Activated CD8-positive, alpha-beta T cell treated with anti-CD3 and anti-CD28 coated beads for 36 hours (primary cell): ENCODE measurements at regions not wholly inside any gene's neighbourhood (a gene's known extent, or its start where the extent isn't known, plus 50 kb on each side); places are given as distances from the start of the nearest gene placed in this dataset.

Experiments used
- ATAC-seq: fragments of 200-7000 bp; cut with Tn5 transposase; one replicate; pipeline ENCODE4 v1.10.0; 2021; ENCODE audit warnings: mild to moderate bottlenecking, moderate library complexity
- CTCF ChIA-PET: fragments of 350-600 bp; sonication (Branson Sonifier 250); formaldehyde crosslinking; loops from one replicate; lab custom pipeline; 2021; ENCODE audit warnings: antibody characterized with exemption; lab: Charles Lee
- POLR2A ChIA-PET: fragments of 350-600 bp; sonication (Branson Sonifier 250); formaldehyde crosslinking; loops from one replicate; lab custom pipeline; 2021; ENCODE audit warnings: antibody characterized with exemption; lab: Charles Lee
- DNase-seq: peaks from one replicate; pipeline ENCODE4 v3.0.0-alpha.2; 2020
- H3K27ac Mint-ChIP-seq: one replicate; pipeline ENCODE4 v1.8.0; 2021; ENCODE audit warnings: mild to moderate bottlenecking, mixed read lengths
- H3K27me3 Mint-ChIP-seq: one replicate; pipeline ENCODE4 v1.8.0; 2021; ENCODE audit warnings: mixed read lengths
- H3K36me3 Mint-ChIP-seq: one replicate; pipeline ENCODE4 v1.8.0; 2021; ENCODE audit warnings: low read depth, mixed read lengths
- H3K4me1 Mint-ChIP-seq: one replicate; pipeline ENCODE4 v1.8.0; 2021; ENCODE audit warnings: low read depth, mixed read lengths
- H3K4me3 Mint-ChIP-seq: one replicate; pipeline ENCODE4 v1.8.0; 2021; ENCODE audit warnings: mild to moderate bottlenecking, moderate library complexity, mixed read lengths
- H3K9me3 Mint-ChIP-seq: one replicate; pipeline ENCODE4 v1.8.0; 2021; ENCODE audit warnings: mixed read lengths
- CTCF ChIP-seq: fragments of 200-600 bp; IDR thresholded peaks from one replicate; pipeline ENCODE4 v1.8.0; 2022; ENCODE audit warnings: antibody characterized with exemption, mild to moderate bottlenecking
- intact Hi-C: fragments of 100-400 bp; cut with micrococcal nuclease; formaldehyde crosslinking; loops from one replicate; pipeline ENCODE4 v1.10.0; 2022

DNA sequence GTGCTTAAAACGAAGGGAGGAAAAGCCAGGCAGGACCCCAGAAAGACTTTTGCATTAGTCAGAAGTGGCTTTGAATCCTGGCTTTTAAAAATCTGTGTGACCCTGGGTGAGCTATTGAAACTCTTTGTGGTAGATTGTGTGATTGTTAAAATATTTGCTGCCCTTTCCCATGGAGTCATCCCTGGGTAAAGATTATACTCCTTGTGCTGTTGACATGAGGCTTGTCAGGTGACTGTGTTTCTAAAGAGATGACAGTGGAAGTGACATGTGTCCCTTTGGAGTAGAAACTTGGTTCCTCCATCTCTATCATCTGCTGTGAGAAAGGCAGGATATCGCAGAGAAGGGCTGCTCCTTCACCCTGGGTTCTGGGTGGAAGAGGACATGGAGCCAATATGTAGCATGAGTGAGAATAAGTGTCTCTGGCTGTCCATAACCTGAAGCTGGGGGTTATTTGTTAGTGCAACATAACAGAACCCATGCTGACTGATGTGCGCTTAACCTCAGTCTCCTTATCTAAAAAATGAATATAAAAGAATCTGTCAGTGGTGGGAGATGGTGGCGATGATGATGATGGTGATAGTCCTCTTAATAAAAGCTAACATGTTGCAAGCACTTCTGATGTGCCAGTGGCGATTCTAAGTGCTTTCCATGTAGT is 187.6 kb downstream of the RHOU start:
- Mint-ChIP-seq H3K36me3 (no peaks in the 10 kb centered on the region), H3K4me3 (no peak overlapping the region), H3K4me1 (peaks cover 5% of the 10 kb centered on the region), H3K27ac (no peak overlapping the region), H3K9me3 (peaks cover 2% of the 10 kb centered on the region), H3K27me3 (no peaks in the 10 kb centered on the region)
- POLR2A ChIA-PET, result no interaction called here
- CTCF ChIA-PET, result no interaction called here
- TF ChIP-seq CTCF, result no peak
- intact Hi-C loops, result no loop called here
- DNase-seq (no peak), ATAC-seq (no peak)

- peaks cover 2% of the 10 kb centered on the region for H3K9me3 Mint-ChIP-seq
- no peaks in the 10 kb centered on the region for H3K36me3 Mint-ChIP-seq
- POLR2A ChIA-PET, result no interaction called here
- ATAC-seq (no peak), DNase-seq (no peak)
- no peak overlapping the region for H3K4me3 Mint-ChIP-seq
- CTCF ChIA-PET, result no interaction called here
- H3K27ac Mint-ChIP-seq, result no peak overlapping the region
- TF ChIP-seq CTCF, result no peak
- H3K27me3 Mint-ChIP-seq, result no peaks in the 10 kb centered on the region
- intact Hi-C loops, result no loop called here
- H3K4me1 Mint-ChIP-seq, result peaks cover 10% of the 10 kb centered on the region
These were observed 188.9 kb downstream of the RHOU start for GRCh38 chr1:228923973-228924686.

GRCh38 chr1:228925691-228926090 is 190.4 kb downstream of the RHOU start:
- ChIA-PET CTCF (no interaction called here), POLR2A (no interaction called here)
- intact Hi-C loops, result no loop called here
- H3K4me3 Mint-ChIP-seq, result no peak overlapping the region
- ATAC-seq (no peak), DNase-seq (no peak)
- peaks cover 6% of the 10 kb centered on the region for H3K9me3 Mint-ChIP-seq
- no peak for TF ChIP-seq CTCF
- no peaks in the 10 kb centered on the region for H3K27me3 Mint-ChIP-seq
- H3K36me3 Mint-ChIP-seq, result no peaks in the 10 kb centered on the region
- H3K4me1 Mint-ChIP-seq, result peaks cover 10% of the 10 kb centered on the region
- H3K27ac Mint-ChIP-seq, result no peak overlapping the region

DNA sequence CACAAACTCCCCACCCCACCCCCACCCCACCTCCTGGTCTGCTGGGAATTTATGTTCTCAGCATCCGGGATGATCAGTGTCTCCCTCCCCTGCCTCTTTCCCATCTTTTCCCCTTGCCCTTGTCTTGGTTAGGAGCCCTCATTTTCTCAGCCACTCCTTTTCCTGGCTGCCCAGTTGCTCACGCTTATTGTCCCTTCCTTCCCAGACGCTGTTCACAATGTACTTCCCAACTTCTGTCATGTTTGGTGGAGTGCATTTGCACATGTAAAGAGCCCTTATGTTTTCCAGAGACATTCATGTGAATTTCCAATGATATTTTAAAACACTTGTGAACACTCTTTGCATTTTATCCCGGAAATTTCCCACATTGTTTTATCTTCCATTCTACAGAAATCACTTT is 192.1 kb downstream of the RHOU start:
- POLR2A ChIA-PET, result interaction anchor here (1.1 kb wide), 1 partner anchor 94 kb away, joined by 3 read pairs; no protein-coding TSS in a partner anchor
- intact Hi-C loops, result no loop called here
- peaks cover 6% of the 10 kb centered on the region for H3K9me3 Mint-ChIP-seq
- H3K4me3 Mint-ChIP-seq, result no peak overlapping the region
- no peaks in the 10 kb centered on the region for H3K27me3 Mint-ChIP-seq
- CTCF ChIA-PET, result no interaction called here
- ATAC-seq (no peak), DNase-seq (no peak)
- no peak for TF ChIP-seq CTCF
- H3K4me1 Mint-ChIP-seq, result peaks cover 7% of the 10 kb centered on the region
- no peak overlapping the region for H3K27ac Mint-ChIP-seq
- H3K36me3 Mint-ChIP-seq, result no peaks in the 10 kb centered on the region
